Endothelial cell of hepatic sinusoid (primary cell): ENCODE measurements at regions not wholly inside any gene's neighbourhood (a gene's known extent, or its start where the extent isn't known, plus 50 kb on each side); places are given as distances from the start of the nearest gene placed in this dataset.

Experiments
- in situ Hi-C: cut with HindIII; loops from 2 replicates; pipeline ENCODE4 v1.10.0; 2017; ENCODE audit warnings: low sequenced_read_pairs

DNA sequence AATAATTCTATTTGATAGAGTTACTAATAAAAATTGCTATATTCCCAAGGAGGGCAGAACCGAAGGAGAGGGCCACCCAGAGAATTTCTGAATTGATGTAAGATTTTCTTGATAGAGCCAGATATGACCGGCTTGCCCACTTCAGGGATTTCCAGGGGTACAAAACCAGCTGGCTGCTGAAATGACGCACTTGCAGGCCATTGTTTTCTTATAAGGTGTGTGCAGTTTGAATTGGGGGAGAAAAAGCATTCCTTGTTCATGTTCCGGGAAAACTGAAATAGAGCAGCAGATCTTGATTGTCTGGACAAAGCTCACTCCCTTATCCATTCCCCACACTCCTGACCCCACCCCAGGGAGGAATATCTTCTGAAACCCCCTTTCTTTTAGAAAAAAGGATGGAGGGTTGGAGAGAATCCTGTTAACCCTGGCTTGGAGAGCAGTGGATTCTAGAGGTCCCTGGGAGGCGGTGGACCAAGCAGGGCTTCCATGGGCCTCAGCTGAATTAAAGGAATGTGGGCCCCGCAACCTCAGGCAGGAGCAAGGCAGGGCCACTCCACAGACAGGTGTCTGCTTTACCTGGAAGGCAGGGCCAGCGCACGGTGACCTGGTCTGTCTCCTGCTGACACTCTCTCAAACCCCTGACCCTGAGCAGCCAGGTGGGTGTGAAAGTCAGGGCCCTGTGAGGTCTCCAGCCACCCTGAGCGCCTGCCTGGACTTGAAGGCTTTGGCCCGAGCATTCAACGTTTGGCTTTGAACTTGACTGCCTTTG lies 96.4 kb downstream of the TMEM170B start:
- in situ Hi-C loops = no loop called here

- in situ Hi-C loops = no loop called here
Measured at GRCh38 chr6:11634948-11635347, 97.4 kb downstream of the TMEM170B start.

GRCh38 chr6:11636121-11636520 lies 98.6 kb downstream of the TMEM170B start:
- in situ Hi-C loops = no loop called here

DNA sequence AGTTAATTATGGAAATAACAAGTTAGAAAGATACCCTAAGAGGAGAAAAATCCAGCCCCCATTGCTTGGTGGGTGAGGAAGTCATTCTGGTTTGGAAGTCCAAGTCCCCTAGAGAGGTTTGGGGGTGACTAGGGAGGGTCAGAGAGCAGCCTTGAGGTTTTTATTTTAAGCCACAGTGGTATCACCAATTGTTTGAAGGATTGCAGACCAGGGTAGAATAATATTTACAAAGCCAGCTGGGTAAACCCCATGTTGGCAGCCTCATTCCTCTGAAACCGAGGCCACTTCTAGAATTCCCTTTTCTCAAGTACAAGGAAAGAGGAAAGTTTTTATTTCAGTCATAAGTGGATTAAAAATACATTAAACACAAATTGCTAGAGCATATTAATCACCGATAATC lies 99.7 kb downstream of the TMEM170B start:
- in situ Hi-C loops = no loop called here

- in situ Hi-C loops = no loop called here
Measured at GRCh38 chr6:11639376-11640235, 102.1 kb downstream of the TMEM170B start.

GRCh38 chr6:11640486-11640885 lies 102.9 kb downstream of the TMEM170B start:
- in situ Hi-C loops = no loop called here

DNA sequence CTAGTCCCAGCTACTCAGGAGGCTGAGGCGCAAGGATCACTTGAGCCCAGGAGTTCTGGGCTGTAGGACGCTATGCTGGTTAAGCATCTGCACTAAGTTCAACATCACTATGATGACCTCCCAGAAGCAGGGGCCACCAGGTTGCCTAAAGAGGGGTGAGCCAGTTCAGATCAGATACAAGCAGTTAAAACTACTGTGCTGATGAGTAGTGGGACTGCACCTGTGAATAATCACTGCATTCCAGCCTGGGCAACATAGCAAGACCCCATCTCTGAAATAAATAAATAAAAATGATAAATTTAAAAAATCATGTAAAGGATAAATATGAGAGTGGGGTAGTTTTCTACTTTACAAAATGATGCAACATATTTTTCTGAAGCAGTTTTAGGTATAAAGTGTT lies 106.5 kb downstream of the TMEM170B start:
- in situ Hi-C loops = no loop called here

GRCh38 chr6:11644601-11645000 lies 107.1 kb downstream of the TMEM170B start:
- in situ Hi-C loops = no loop called here

- in situ Hi-C loops = no loop called here
Measured at GRCh38 chr6:11645016-11645415, 107.5 kb downstream of the TMEM170B start.

DNA sequence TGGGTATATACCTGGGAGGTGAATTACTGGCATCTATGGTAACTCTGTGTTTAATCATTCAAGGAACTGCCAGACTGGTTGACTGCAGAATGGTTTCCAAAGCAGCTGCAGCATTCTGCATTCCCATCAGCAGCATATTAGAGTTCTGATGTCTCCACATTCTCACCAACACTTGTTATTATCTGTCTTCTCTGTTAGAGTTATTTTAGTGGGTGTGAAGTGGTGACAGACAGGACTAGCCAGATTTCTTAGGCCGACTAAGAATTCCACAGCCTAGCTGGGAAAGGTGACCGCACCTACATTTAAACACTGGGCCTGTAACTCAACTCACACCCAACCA lies 110.9 kb downstream of the TMEM170B start:
- in situ Hi-C loops = no loop called here

DNA sequence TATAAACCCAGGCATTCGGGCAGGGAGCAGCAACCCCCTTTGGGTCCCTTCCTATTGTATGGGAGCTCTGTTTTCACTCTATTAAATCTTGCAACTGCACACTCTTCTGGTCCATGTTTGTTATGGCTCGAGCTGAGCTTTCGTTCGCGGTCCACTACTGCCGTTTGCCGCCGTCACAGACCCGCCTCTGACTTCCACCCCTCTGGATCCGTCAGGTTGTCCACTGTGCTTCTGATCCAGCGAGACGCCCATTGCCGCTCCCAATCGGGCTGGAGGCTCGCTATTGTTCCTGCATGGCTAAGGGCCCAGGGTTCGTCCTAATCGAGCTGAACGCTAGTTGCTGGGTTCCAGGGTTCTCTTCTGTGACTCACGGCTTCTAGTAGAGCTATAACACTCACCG lies 111.3 kb downstream of the TMEM170B start:
- in situ Hi-C loops = no loop called here

GRCh38 chr6:11650025-11650696 lies 112.6 kb downstream of the TMEM170B start:
- in situ Hi-C loops = loop anchor here (10.0 to 25.0 kb wide), 2 partner anchors 45 to 637 kb away; partner anchors contain the start of gene EDN1

- in situ Hi-C loops = loop anchor here (10.0 to 25.0 kb wide), 2 partner anchors 46 to 637 kb away; partner anchors contain the start of gene EDN1
Measured at GRCh38 chr6:11650711-11651110, 113.2 kb downstream of the TMEM170B start.

DNA sequence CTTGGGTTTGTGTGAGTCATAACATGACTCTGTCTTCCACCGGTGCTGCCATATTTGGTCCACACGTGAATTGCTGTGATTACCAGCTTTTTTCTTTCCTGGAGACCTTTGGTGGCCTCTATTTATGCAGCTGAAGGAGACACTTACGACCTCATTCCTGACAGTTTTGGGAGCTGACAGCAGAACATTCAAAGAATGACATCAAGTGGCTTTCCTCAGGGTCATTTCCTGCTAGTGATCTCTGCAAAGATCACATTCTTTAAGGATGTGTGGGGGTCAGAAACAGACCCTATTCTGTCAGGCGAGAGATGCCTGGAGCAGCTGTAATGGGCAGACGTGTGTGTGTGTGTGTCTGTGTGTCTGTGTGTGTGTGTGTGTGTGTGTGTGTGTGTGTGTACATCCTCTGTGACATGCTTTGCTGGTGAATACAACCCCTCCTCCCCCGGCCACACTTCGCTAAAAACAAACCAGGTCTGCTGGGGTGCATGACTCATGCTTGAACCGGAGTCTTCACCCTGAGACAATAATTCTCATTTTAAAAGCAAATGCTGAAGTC lies 115.6 kb downstream of the TMEM170B start:
- in situ Hi-C loops = loop anchor here (10.0 to 25.0 kb wide), 2 partner anchors 48 to 634 kb away; partner anchors contain the start of gene EDN1

- in situ Hi-C loops = loop anchor here (10.0 to 25.0 kb wide), 2 partner anchors 50 to 632 kb away; partner anchors contain the start of gene EDN1
Measured at GRCh38 chr6:11654876-11655275, 117.3 kb downstream of the TMEM170B start.

- in situ Hi-C loops = loop anchor here (10.0 to 25.0 kb wide), 2 partner anchors 52 to 631 kb away; partner anchors contain the start of gene EDN1
Measured at GRCh38 chr6:11656491-11656890, 118.9 kb downstream of the TMEM170B start.

DNA sequence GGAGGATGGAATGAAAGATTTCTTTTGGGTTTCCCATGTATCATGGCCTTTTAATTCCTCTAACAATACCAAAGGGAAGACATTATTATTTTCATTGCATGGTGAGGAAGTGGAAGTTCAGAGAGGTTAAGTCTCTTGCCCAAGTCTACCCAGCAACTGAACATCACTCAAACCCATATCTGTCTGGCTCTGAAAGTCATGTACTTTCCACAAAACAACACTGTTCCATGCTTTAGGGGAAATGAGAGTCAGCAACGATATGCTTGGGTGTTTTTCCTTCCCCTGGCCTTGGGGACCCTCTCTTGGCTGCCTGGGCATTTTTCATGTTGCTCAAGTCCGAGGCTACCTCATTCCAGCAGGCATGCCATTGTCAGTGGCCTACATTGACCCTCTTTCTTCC lies 118.8 kb downstream of the ADTRP start:
- in situ Hi-C loops = loop anchor here (10.0 to 25.0 kb wide), 2 partner anchors 55 to 628 kb away; partner anchors contain the start of gene EDN1

- in situ Hi-C loops = loop anchor here (25.0 kb wide), 1 partner anchor 625 kb away; the partner anchor contains the start of gene EDN1
Measured at GRCh38 chr6:11662323-11662722, 116.3 kb downstream of the ADTRP start.

GRCh38 chr6:11663519-11663918 lies 115.1 kb downstream of the ADTRP start:
- in situ Hi-C loops = loop anchor here (25.0 kb wide), 1 partner anchor 624 kb away; the partner anchor contains the start of gene EDN1
